Transverse colon (tissue), 4 donors: ENCODE measurements at regions not wholly inside any gene's neighbourhood (a gene's known extent, or its start where the extent isn't known, plus 50 kb on each side); places are given as distances from the start of the nearest gene placed in this dataset.

Source experiments
- DNase-seq: peaks from one replicate; pipeline ENCODE4 v3.0.0-alpha.2; 2019
- H3K27ac ChIP-seq, 4 donors: fragments of 200-600 bp; sonication (generic); 2 replicates each; pipeline ENCODE4 v1.5.1; 2016 to 2018; ENCODE audit warnings: inconsistent platforms in 4 of 4
- H3K27me3 ChIP-seq: fragments of 200-600 bp; sonication (generic); 2 replicates; pipeline ENCODE4 v1.5.1; 2017; ENCODE audit warnings: inconsistent platforms
- H3K36me3 ChIP-seq, 4 donors: fragments of 200-600 bp; sonication (generic); 2 replicates each; pipeline ENCODE4 v1.5.1; 2017 to 2019; ENCODE audit warnings: inconsistent platforms in 4 of 4
- H3K4me1 ChIP-seq, 4 donors: fragments of 200-600 bp; sonication (generic); 2 replicates each; pipeline ENCODE4 v1.5.1; 2017 to 2020; ENCODE audit warnings: inconsistent platforms in 4 of 4
- H3K4me3 ChIP-seq, 4 donors: fragments of 200-600 bp; sonication (generic); 1 replicate in 1 of 4; 2 replicates in 3 of 4; pipeline versions ENCODE4 v1.5.1 to v1.6.1; 2017 to 2019; ENCODE audit warnings: inconsistent platforms in 4 of 4
- H3K9me3 ChIP-seq, 2 donors: fragments of 200-600 bp; sonication (generic); 2 replicates each; pipeline ENCODE4 v1.5.1; 2017 to 2019; ENCODE audit warnings: inconsistent platforms in 2 of 2
- EP300 ChIP-seq: sonication (generic); formaldehyde crosslinking; IDR thresholded peaks from one replicate; pipeline ENCODE4 v1.6.1; 2017; ENCODE audit warnings: antibody characterized with exemption, low read depth
- POLR2A ChIP-seq: fragments of 450-650 bp; IDR thresholded peaks from one replicate; pipeline ENCODE4 v1.6.1; 2016; ENCODE audit warnings: antibody characterized with exemption, mild to moderate bottlenecking, moderate library complexity
- POLR2AphosphoS5 ChIP-seq, 3 donors: sonication (generic); formaldehyde crosslinking; IDR thresholded peaks; one replicate each; pipeline ENCODE4 v1.6.1; 2016; ENCODE audit warnings: antibody characterized with exemption in 3 of 3
- WGBS, 2 donors: methylation state at CpG; one replicate each; pipeline ENCODE4 v1.1.5; 2018; ENCODE audit warnings: low coverage in 1 of 2; 5-methylcytosine and 5-hydroxymethylcytosine counted together
- in situ Hi-C, 4 donors: fragments of 200-750 bp; cut with MboI; loops; one replicate each; pipeline versions ENCODE4 v1.15.0 to v1.15.1; 2017; ENCODE audit warnings: low sequenced_read_pairs in 3 of 4, low pct_ligation_motif_present in 1 of 4, low pct_unique_long_range_greater_than_20kb in 1 of 4
- intact Hi-C: fragments of 100-400 bp; cut with DNase I; formaldehyde crosslinking; loops from one replicate; pipeline ENCODE4 v1.15.1; 2023; ENCODE audit warnings: low total_unique reads
- TF ChIP-seq, protein P1 (sequence below), 5 experiments: fragments of 200-600 bp in 3 of 5; fragments of 450-650 bp in 2 of 5; sonication (generic) in 3 of 5; IDR thresholded peaks; 1 replicate in 2 of 5; 2 replicates in 3 of 5; pipeline ENCODE4 v1.5.1; 2016 to 2017; ENCODE audit warnings: antibody characterized with exemption in 5 of 5, inconsistent platforms in 3 of 5, mild to moderate bottlenecking in 2 of 5, moderate library complexity in 1 of 5

DNA sequence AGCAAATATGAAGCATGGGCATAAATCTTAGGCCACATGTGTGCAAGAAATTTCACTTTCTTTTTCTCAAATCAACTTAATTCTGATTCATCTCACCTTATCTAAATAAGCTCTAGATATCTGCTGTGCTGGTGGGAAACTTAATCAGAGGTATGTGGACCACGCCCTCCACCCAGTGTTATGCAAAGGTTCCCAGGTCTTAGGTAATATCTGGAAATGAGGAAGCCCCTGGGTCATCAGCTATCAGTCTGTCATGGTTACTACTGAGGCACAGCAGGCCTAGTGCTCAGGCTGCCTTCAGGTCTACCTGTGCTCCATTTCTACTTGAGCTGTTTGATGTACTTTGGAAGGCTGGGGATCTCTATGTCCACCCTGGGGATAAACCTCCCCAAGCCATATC lies 134.4 kb upstream of the KCNH8 start:
- Histone ChIP-seq H3K27me3 (no peaks in the 10 kb centered on the region), H3K36me3 (no peaks in the 10 kb centered on the region), H3K27ac (no peak overlapping the region), H3K4me1 (no peaks in the 10 kb centered on the region), H3K4me3 (no peak overlapping the region), H3K9me3 (no peaks in the 10 kb centered on the region)
- no peak for DNase-seq
- in situ Hi-C loops (no loop called here), intact Hi-C loops (no loop called here)
- TF ChIP-seq POLR2AphosphoS5 (IDR thresholded peaks at IDR 0.05) (no peak), POLR2A (no peak), EP300 (no peak)
- TF ChIP-seq, protein P1, sequence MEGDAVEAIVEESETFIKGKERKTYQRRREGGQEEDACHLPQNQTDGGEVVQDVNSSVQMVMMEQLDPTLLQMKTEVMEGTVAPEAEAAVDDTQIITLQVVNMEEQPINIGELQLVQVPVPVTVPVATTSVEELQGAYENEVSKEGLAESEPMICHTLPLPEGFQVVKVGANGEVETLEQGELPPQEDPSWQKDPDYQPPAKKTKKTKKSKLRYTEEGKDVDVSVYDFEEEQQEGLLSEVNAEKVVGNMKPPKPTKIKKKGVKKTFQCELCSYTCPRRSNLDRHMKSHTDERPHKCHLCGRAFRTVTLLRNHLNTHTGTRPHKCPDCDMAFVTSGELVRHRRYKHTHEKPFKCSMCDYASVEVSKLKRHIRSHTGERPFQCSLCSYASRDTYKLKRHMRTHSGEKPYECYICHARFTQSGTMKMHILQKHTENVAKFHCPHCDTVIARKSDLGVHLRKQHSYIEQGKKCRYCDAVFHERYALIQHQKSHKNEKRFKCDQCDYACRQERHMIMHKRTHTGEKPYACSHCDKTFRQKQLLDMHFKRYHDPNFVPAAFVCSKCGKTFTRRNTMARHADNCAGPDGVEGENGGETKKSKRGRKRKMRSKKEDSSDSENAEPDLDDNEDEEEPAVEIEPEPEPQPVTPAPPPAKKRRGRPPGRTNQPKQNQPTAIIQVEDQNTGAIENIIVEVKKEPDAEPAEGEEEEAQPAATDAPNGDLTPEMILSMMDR (IDR thresholded peaks at IDR 0.05) = no peak
- 50 to 70% methylated on average over 1 of the region's 1 CpG for WGBS, 2 donors

DNA sequence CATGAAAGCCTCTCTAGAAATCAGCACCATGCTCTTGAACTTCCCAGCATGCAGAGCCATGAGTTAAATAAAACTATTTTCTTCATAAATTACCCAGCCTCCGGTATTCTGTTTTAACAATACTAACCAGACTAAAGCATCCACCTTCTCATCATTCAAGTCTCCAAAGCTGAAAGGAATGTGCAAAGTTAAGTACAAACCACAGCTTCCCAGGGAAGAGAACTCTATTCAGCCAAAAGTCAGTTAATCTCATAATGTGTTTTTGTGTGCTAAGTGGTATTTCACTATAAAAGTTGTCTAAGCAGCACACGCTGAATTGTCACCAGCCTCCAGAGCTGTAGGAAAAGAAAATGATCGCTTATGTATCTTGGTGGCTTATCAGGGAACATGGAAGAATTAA lies 135.5 kb upstream of the KCNH8 start:
- Histone ChIP-seq H3K9me3 (no peaks in the 10 kb centered on the region), H3K27ac (no peak overlapping the region), H3K4me1 (no peaks in the 10 kb centered on the region), H3K27me3 (no peaks in the 10 kb centered on the region), H3K36me3 (no peaks in the 10 kb centered on the region), H3K4me3 (no peak overlapping the region)
- no peak for TF ChIP-seq POLR2AphosphoS5 (IDR thresholded peaks at IDR 0.05)
- no peak for TF ChIP-seq POLR2A
- intact Hi-C loops (no loop called here), in situ Hi-C loops (no loop called here)
- 96 to 97% methylated on average over 3 of the region's 3 CpGs for WGBS, 2 donors
- no peak for DNase-seq

DNA sequence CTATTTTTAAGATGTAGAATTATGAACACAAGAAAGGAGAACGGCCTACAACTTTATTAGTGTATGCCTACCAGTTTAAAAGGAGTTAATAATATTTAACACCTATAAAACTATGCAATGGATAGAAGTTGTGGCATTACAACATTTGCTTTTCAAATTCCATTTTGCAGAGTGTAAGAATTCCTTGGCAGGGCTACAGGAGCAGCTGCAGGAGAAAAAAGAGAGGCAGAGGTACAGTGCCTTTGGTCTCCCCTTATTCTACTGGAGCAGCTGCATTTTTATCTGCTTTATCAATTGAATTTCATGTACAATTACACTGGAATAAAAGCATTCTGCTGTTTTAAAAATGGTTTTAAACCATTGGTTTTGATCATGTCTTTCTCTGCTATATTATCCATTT lies 145.7 kb upstream of the KCNH8 start:
- Histone ChIP-seq H3K4me1 (no peaks in the 10 kb centered on the region), H3K36me3 (no peaks in the 10 kb centered on the region), H3K4me3 (no peak overlapping the region), H3K27ac (no peak overlapping the region), H3K27me3 (no peaks in the 10 kb centered on the region), H3K9me3 (no peaks in the 10 kb centered on the region)
- TF ChIP-seq POLR2A = no peak
- no peak for TF ChIP-seq EP300
- TF ChIP-seq, protein P1 (IDR thresholded peaks at IDR 0.05) = no peak
- TF ChIP-seq POLR2AphosphoS5 (IDR thresholded peaks at IDR 0.05) = no peak
- WGBS, 2 donors = 44 to 50% methylated on average over 1 of the region's 1 CpG
- intact Hi-C loops = no loop called here
- no peak for DNase-seq
- in situ Hi-C loops = no loop called here

DNA sequence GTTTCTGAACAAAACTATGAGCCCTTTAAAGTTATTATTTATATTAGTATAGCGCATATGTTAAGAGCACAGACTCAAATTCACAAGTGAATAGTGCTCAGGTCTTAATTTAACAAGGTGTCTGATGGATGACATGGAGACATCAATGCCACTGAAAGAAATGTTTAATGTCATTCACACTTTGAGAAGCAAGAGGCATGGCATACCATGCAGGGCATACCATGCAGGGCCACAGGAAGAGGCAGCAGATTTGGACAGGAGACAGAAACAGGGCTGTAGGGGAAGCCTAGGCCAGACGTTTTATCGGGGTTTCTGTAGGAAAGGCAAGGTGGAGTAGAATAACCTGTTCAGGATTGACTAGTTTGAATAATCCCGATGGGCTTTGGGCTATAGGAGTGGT lies 150.2 kb upstream of the KCNH8 start:
- no peak for DNase-seq
- intact Hi-C loops (no loop called here), in situ Hi-C loops (no loop called here)
- Histone ChIP-seq H3K27me3 (no peaks in the 10 kb centered on the region), H3K9me3 (no peaks in the 10 kb centered on the region), H3K4me3 (no peak overlapping the region), H3K4me1 (no peaks in the 10 kb centered on the region), H3K27ac (no peak overlapping the region), H3K36me3 (no peaks in the 10 kb centered on the region)
- 76 to 90% methylated on average over 4 of the region's 4 CpGs for WGBS, 2 donors
- TF ChIP-seq POLR2AphosphoS5 (IDR thresholded peaks at IDR 0.05) = no peak

DNA sequence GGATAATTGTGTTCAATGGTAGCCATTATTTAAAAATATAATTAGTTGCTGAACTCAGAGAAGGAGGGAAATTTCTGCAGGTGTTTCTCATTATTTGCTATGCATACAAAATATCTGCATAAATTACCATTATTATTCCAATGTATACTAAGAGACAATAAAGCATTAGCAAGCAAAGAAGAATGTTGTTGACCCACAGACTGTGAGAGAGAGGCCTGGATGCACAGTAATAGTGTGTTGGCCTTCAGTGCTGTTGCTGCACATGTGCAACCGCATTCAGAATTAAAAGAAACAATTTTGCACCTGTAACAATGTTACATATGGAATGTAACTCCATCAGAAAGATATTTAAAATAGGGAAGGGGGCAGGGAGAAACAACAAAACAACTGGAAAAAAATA lies 155.6 kb upstream of the KCNH8 start:
- no peaks in the 10 kb centered on the region for H3K4me1 ChIP-seq
- no peak overlapping the region for H3K4me3 ChIP-seq
- TF ChIP-seq POLR2AphosphoS5 (IDR thresholded peaks at IDR 0.05) (no peak), EP300 (no peak), POLR2A (no peak)
- TF ChIP-seq, protein P1 (IDR thresholded peaks at IDR 0.05) = no peak
- intact Hi-C loops (no loop called here), in situ Hi-C loops (no loop called here)
- H3K36me3 ChIP-seq = no peaks in the 10 kb centered on the region
- no peaks in the 10 kb centered on the region for H3K27me3 ChIP-seq
- no peaks in the 10 kb centered on the region for H3K9me3 ChIP-seq
- WGBS, 2 donors = 92 to 100% methylated on average over 1 of the region's 1 CpG
- DNase-seq = no peak
- no peak overlapping the region for H3K27ac ChIP-seq
